SK-N-SH treated with all-trans-retinoic acid at 6 μM for 48 hours (cell line): ENCODE measurements at regions not wholly inside any gene's neighbourhood (a gene's known extent, or its start where the extent isn't known, plus 50 kb on each side); places are given as distances from the start of the nearest gene placed in this dataset.

Experiments used
- ATAC-seq: fragments of 200-7000 bp; cut with Tn5 transposase; 3 replicates; pipeline ENCODE4 v1.9.1; 2020; ENCODE audit warnings: mild to moderate bottlenecking, moderate library complexity
- BACH2 ChIP-seq: fragments of 250-450 bp; sonication (Bioruptor Pico); IDR thresholded peaks from 2 replicates; pipeline ENCODE4 v1.9.0; 2021; ENCODE audit warnings: mild to moderate bottlenecking, borderline replicate concordance
- CSDC2 ChIP-seq: fragments of 250-450 bp; sonication (Bioruptor Pico); IDR thresholded peaks from 2 replicates; pipeline ENCODE4 v1.5.0; 2020; ENCODE audit warnings: mild to moderate bottlenecking, moderate library complexity
- ESRRG ChIP-seq: fragments of 250-450 bp; sonication (Bioruptor Pico); IDR thresholded peaks from 2 replicates; pipeline ENCODE4 v1.6.1; 2021; ENCODE audit warnings: mild to moderate bottlenecking
- GLIS3 ChIP-seq: fragments of 250-450 bp; sonication (Bioruptor Pico); IDR thresholded peaks from 2 replicates; pipeline ENCODE4 v1.5.0; 2020; ENCODE audit warnings: mild to moderate bottlenecking, moderate library complexity
- ISL1 ChIP-seq: fragments of 250-450 bp; sonication (Bioruptor Pico); IDR thresholded peaks from 2 replicates; pipeline ENCODE4 v2.1.2; 2022; ENCODE audit warnings: mild to moderate bottlenecking, moderate library complexity
- OSR1 ChIP-seq: fragments of 250-450 bp; sonication (Bioruptor Pico); IDR thresholded peaks from 2 replicates; pipeline ENCODE4 v1.8.0; 2022; ENCODE audit warnings: moderate library complexity, mild to moderate bottlenecking, inconsistent platforms
- PPARA ChIP-seq: fragments of 250-450 bp; sonication (Bioruptor Pico); IDR thresholded peaks from 2 replicates; pipeline ENCODE4 v1.5.0; 2020; ENCODE audit warnings: mild to moderate bottlenecking, borderline replicate concordance
- SNAI2 ChIP-seq: fragments of 250-450 bp; sonication (Bioruptor Pico); IDR thresholded peaks from 2 replicates; pipeline ENCODE4 v1.5.0; 2020; ENCODE audit warnings: mild to moderate bottlenecking, moderate library complexity
- TCF4 ChIP-seq: fragments of 250-450 bp; sonication (Bioruptor Pico); IDR thresholded peaks from 2 replicates; pipeline ENCODE4 v1.8.0; 2021; ENCODE audit warnings: mild to moderate bottlenecking, moderate library complexity, borderline replicate concordance
- TOX ChIP-seq: fragments of 250-450 bp; sonication (Bioruptor Pico); IDR thresholded peaks from 2 replicates; pipeline ENCODE4 v1.8.0; 2021; ENCODE audit warnings: mild to moderate bottlenecking, moderate library complexity, borderline replicate concordance
- ZFP3 ChIP-seq: fragments of 250-450 bp; sonication (Bioruptor Pico); IDR thresholded peaks from 2 replicates; pipeline ENCODE4 v1.5.0; 2020; ENCODE audit warnings: mild to moderate bottlenecking, moderate library complexity
- ZFP30 ChIP-seq: fragments of 450-650 bp; formaldehyde crosslinking; IDR thresholded peaks from 2 replicates; pipeline ENCODE4 v1.5.0; 2022; ENCODE audit warnings: mild to moderate bottlenecking, moderate library complexity
- ZNF565 ChIP-seq: fragments of 450-650 bp; formaldehyde crosslinking; conservative IDR thresholded peaks from 2 replicates; pipeline ENCODE4 v1.5.0; 2020; ENCODE audit warnings: low read depth, mild to moderate bottlenecking, moderate library complexity
- ZNF70 ChIP-seq: fragments of 450-650 bp; formaldehyde crosslinking; IDR thresholded peaks from 2 replicates; pipeline ENCODE4 v1.5.0; 2020; ENCODE audit warnings: mild to moderate bottlenecking, moderate library complexity
- ZNF8 ChIP-seq: fragments of 450-650 bp; formaldehyde crosslinking; IDR thresholded peaks from 2 replicates; pipeline ENCODE4 v1.5.0; 2020; ENCODE audit warnings: mild to moderate bottlenecking, moderate library complexity
- TF ChIP-seq, protein P1 (sequence below): fragments of 250-450 bp; sonication (Bioruptor Pico); IDR thresholded peaks from 2 replicates; pipeline ENCODE4 v1.5.0; 2020; ENCODE audit warnings: mild to moderate bottlenecking, moderate library complexity
- TF ChIP-seq, protein P2 (sequence below): fragments of 250-450 bp; sonication (Bioruptor Pico); IDR thresholded peaks from 2 replicates; pipeline ENCODE4 v1.5.1; 2021; ENCODE audit warnings: mild to moderate bottlenecking, moderate library complexity
- TF ChIP-seq, protein P3 (sequence below): fragments of 250-450 bp; sonication (Bioruptor Pico); IDR thresholded peaks from 2 replicates; pipeline ENCODE4 v1.5.1; 2020; ENCODE audit warnings: low read depth, mild to moderate bottlenecking, moderate library complexity
- TF ChIP-seq, protein P4 (sequence below): fragments of 250-450 bp; sonication (Bioruptor Pico); IDR thresholded peaks from 2 replicates; pipeline ENCODE4 v1.8.0; 2021; ENCODE audit warnings: low read depth, mild to moderate bottlenecking, moderate library complexity, borderline replicate concordance
- TF ChIP-seq, protein P5 (sequence below): fragments of 250-450 bp; sonication (Bioruptor Pico); IDR thresholded peaks from 2 replicates; pipeline ENCODE4 v1.8.0; 2020; ENCODE audit warnings: mild to moderate bottlenecking, moderate library complexity, borderline replicate concordance

DNA sequence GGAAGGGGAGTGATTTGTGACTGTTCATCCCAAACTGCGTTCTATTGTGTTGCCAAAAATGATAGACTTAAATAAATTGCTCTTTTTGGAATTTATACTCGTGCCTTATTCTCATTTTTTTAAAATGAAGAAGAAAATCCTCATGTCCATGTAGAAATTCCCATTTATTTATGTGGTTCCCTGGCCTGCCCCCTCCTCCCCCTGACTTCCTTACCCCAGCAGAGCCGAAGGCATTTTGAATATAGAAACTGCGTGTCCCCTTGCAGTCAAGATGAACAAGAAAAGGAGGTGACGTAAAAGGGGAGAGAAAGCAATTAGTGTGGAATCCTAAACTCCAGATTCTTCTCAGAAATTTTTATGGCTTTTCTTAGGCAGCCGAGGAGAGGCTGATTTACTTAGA is 126.1 kb downstream of the FAM204A start:
- TF ChIP-seq, protein P1, sequence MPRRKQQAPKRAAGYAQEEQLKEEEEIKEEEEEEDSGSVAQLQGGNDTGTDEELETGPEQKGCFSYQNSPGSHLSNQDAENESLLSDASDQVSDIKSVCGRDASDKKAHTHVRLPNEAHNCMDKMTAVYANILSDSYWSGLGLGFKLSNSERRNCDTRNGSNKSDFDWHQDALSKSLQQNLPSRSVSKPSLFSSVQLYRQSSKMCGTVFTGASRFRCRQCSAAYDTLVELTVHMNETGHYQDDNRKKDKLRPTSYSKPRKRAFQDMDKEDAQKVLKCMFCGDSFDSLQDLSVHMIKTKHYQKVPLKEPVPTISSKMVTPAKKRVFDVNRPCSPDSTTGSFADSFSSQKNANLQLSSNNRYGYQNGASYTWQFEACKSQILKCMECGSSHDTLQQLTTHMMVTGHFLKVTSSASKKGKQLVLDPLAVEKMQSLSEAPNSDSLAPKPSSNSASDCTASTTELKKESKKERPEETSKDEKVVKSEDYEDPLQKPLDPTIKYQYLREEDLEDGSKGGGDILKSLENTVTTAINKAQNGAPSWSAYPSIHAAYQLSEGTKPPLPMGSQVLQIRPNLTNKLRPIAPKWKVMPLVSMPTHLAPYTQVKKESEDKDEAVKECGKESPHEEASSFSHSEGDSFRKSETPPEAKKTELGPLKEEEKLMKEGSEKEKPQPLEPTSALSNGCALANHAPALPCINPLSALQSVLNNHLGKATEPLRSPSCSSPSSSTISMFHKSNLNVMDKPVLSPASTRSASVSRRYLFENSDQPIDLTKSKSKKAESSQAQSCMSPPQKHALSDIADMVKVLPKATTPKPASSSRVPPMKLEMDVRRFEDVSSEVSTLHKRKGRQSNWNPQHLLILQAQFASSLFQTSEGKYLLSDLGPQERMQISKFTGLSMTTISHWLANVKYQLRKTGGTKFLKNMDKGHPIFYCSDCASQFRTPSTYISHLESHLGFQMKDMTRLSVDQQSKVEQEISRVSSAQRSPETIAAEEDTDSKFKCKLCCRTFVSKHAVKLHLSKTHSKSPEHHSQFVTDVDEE (CRISPR knock-in tag), result no peak
- TF ChIP-seq OSR1 (CRISPR knock-in tag) (no peak), ZNF70 (no peak), ISL1 (no peak), SNAI2 (CRISPR knock-in tag) (no peak), ESRRG (no peak), BACH2 (no peak), ZNF8 (CRISPR knock-in tag) (no peak)
- TF ChIP-seq, protein P2, sequence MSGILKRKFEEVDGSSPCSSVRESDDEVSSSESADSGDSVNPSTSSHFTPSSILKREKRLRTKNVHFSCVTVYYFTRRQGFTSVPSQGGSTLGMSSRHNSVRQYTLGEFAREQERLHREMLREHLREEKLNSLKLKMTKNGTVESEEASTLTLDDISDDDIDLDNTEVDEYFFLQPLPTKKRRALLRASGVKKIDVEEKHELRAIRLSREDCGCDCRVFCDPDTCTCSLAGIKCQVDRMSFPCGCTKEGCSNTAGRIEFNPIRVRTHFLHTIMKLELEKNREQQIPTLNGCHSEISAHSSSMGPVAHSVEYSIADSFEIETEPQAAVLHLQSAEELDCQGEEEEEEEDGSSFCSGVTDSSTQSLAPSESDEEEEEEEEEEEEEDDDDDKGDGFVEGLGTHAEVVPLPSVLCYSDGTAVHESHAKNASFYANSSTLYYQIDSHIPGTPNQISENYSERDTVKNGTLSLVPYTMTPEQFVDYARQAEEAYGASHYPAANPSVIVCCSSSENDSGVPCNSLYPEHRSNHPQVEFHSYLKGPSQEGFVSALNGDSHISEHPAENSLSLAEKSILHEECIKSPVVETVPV (CRISPR knock-in tag), result no peak
- TF ChIP-seq, all 23 proteins: peak for 0
- ATAC-seq, result no peak

DNA sequence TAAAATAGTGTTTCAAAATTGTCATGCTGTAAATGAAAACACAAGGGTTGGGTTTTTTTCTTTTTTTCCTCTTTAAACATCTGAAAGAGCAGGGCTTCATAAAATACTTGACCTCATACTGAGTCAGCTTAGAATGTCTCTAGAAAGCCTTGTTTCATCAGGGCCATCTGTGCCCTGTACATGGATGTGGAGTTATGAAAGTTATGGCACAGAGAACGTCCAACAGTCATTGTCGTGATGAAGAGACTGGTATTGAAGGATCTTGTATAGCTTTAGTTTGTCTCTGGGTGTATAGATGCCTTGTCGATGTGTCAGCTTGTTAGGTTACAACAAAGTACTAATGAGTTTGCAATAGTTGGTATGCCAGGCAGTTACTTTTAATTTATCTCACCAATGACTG is 127.3 kb downstream of the FAM204A start:
- ATAC-seq, result no peak

DNA sequence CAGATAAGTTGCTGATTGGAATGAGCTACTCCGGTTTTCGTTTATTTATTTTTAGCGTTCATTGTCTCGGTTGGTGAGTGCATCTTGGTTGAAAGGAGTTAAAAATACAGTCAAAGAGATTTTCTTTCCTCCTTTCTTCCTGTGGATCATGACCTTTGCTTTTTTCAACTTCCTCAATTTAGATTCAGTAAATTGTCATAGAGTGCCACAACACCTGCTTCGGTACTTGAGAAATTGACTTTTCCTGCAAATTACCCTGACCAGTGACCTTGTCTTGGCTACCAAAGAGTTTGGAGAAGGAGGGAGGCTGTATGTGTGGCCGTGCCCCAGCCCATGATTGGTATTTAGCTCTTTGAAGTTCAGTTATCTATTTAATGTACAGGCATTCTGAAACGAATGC is 128.7 kb downstream of the FAM204A start:
- no peak for ATAC-seq
- no peak for TF ChIP-seq PPARA
- TF ChIP-seq GLIS3 (CRISPR knock-in tag), result no peak
- TF ChIP-seq TCF4, result no peak
- no peak for TF ChIP-seq ZFP30 (CRISPR knock-in tag)
- no peak for TF ChIP-seq ZFP3 (CRISPR knock-in tag)
- TF ChIP-seq ISL1, result no peak
- TF ChIP-seq, protein P3, sequence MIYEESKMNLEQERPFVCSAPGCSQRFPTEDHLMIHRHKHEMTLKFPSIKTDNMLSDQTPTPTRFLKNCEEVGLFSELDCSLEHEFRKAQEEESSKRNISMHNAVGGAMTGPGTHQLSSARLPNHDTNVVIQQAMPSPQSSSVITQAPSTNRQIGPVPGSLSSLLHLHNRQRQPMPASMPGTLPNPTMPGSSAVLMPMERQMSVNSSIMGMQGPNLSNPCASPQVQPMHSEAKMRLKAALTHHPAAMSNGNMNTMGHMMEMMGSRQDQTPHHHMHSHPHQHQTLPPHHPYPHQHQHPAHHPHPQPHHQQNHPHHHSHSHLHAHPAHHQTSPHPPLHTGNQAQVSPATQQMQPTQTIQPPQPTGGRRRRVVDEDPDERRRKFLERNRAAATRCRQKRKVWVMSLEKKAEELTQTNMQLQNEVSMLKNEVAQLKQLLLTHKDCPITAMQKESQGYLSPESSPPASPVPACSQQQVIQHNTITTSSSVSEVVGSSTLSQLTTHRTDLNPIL (CRISPR knock-in tag), result no peak
- TF ChIP-seq CSDC2, result no peak
- TF ChIP-seq TOX (CRISPR knock-in tag), result no peak
- no peak for TF ChIP-seq ZNF8 (CRISPR knock-in tag)
- TF ChIP-seq, protein P4, sequence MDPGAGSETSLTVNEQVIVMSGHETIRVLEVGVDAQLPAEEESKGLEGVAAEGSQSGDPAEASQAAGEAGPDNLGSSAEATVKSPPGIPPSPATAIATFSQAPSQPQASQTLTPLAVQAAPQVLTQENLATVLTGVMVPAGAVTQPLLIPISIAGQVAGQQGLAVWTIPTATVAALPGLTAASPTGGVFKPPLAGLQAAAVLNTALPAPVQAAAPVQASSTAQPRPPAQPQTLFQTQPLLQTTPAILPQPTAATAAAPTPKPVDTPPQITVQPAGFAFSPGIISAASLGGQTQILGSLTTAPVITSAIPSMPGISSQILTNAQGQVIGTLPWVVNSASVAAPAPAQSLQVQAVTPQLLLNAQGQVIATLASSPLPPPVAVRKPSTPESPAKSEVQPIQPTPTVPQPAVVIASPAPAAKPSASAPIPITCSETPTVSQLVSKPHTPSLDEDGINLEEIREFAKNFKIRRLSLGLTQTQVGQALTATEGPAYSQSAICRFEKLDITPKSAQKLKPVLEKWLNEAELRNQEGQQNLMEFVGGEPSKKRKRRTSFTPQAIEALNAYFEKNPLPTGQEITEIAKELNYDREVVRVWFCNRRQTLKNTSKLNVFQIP, result no peak
- no peak for TF ChIP-seq ZNF565 (CRISPR knock-in tag)
- no peak for TF ChIP-seq ZNF70
- TF ChIP-seq, protein P5, sequence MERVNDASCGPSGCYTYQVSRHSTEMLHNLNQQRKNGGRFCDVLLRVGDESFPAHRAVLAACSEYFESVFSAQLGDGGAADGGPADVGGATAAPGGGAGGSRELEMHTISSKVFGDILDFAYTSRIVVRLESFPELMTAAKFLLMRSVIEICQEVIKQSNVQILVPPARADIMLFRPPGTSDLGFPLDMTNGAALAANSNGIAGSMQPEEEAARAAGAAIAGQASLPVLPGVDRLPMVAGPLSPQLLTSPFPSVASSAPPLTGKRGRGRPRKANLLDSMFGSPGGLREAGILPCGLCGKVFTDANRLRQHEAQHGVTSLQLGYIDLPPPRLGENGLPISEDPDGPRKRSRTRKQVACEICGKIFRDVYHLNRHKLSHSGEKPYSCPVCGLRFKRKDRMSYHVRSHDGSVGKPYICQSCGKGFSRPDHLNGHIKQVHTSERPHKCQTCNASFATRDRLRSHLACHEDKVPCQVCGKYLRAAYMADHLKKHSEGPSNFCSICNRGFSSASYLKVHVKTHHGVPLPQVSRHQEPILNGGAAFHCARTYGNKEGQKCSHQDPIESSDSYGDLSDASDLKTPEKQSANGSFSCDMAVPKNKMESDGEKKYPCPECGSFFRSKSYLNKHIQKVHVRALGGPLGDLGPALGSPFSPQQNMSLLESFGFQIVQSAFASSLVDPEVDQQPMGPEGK (CRISPR knock-in tag), result no peak
- TF ChIP-seq, protein P2 (CRISPR knock-in tag), result no peak

More for the DNA sequence above, 127.3 kb downstream of the FAM204A start:
- TF ChIP-seq, protein P5 (CRISPR knock-in tag), result no peak
- TF ChIP-seq, protein P2 (CRISPR knock-in tag), result no peak
- no peak for TF ChIP-seq OSR1 (CRISPR knock-in tag)
- TF ChIP-seq ZFP3 (CRISPR knock-in tag), result no peak
